GM12875 (cell line): ENCODE measurements at regions not wholly inside any gene's neighbourhood (a gene's known extent, or its start where the extent isn't known, plus 50 kb on each side); places are given as distances from the start of the nearest gene placed in this dataset.

Experiments used
- H3K4me3 ChIP-seq: one replicate; pipeline ENCODE4 v1.5.1; 2011; ENCODE audit warnings: low read depth, low read length, control low read depth
- CTCF ChIP-seq: IDR thresholded peaks from 2 replicates; pipeline ENCODE4 v1.5.1; 2011; ENCODE audit warnings: low read depth, mild to moderate bottlenecking, control low read depth, inconsistent platforms, low read length, moderate library complexity, borderline replicate concordance; ENCODE audit not compliant: insufficient read depth

- H3K4me3 ChIP-seq: no peak overlapping the region
- TF ChIP-seq CTCF: no peak
Observed at GRCh38 chr20:39311851-39312506, 349.8 kb downstream of the DHX35 start.

- no peak for TF ChIP-seq CTCF
- H3K4me3 ChIP-seq: no peak overlapping the region
Observed at GRCh38 chr20:39310363-39310995, 348.3 kb downstream of the DHX35 start.

- no peak overlapping the region for H3K4me3 ChIP-seq
- no peak for TF ChIP-seq CTCF
Observed at GRCh38 chr20:39309458-39309857, 347.3 kb downstream of the DHX35 start.

- no peak overlapping the region for H3K4me3 ChIP-seq
- no peak for TF ChIP-seq CTCF
Observed at GRCh38 chr20:39302312-39302711, 340.2 kb downstream of the DHX35 start.

- no peak for TF ChIP-seq CTCF
- H3K4me3 ChIP-seq: no peak overlapping the region
Observed at GRCh38 chr20:39299783-39300182, 337.6 kb downstream of the DHX35 start.

GRCh38 chr20:39298571-39299506, 336.7 kb downstream of the DHX35 start:
- TF ChIP-seq CTCF: no peak

More at GRCh38 chr20:39298571-39299506, 336.7 kb downstream of the DHX35 start:
- no peak overlapping the region for H3K4me3 ChIP-seq
